ENCODE measurements at regions not wholly inside any gene's neighbourhood (a gene's known extent, or its start where the extent isn't known, plus 50 kb on each side); places are given as distances from the start of the nearest gene placed in this dataset.
"Not testable (repeated sequence)": the region's sequence is repeated elsewhere in the genome, so short reads cannot be mapped to it uniquely, and the experiment has no call there.

DNA sequence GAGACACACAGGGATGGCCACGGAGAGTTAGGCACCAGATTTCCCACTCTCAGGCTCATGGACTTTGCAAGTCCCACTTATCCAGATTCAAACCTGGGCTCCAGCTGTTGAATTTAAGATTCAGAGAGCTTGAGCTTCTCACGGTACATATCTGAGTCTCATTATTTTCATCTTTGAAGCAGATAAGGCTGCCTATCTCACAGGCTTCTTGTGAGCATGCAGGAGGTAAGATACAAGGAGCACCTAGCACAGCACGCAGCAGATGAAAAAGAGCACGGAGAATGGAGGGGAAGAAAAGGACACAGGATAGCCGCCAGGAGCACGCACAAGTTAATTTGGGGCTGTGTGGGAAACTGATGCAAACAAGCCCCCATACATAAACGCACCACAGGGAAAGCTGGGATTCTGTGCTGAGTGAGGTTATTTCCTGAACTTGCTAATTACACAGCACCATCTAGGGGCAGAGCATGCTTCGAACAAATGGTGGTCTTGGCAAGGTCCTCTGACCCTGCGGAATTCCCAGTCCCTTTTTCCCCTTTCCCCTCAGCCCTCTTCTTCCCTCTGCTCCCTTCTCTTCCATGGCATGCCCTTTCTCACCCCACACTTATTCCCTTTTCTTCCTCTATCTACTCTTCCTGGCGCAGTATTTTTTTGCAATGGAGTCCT lies 134.7 kb upstream of the VANGL1 start:
- H3K4me1 ChIP-seq, result no peaks in the 10 kb centered on the region
- peaks cover 0 to 25% (median 12%) of the 10 kb centered on the region in 8 donors for H3K9me3 ChIP-seq
- H3K27ac ChIP-seq, result no peak overlapping the region
- WGBS, 5 donors, result 41 to 50% (median 48%) methylated on average over 10 of the region's 10 CpGs
- intact Hi-C loops (cut with DNase I; ENCODE audit: low total_unique reads), result no loop called here
- DNase-seq, result no peak
- H3K27me3 ChIP-seq (replicated peaks in 1 of 7), result peaks cover 0 to 23% (median 0%) of the 10 kb centered on the region in 7 donors
- H3K36me3 ChIP-seq, result no peaks in the 10 kb centered on the region
- no peak for TF ChIP-seq POLR2AphosphoS5 (IDR thresholded peaks at IDR 0.05)
- no peak for TF ChIP-seq POLR2A (IDR thresholded peaks at IDR 0.05)
- TF ChIP-seq, protein P1, sequence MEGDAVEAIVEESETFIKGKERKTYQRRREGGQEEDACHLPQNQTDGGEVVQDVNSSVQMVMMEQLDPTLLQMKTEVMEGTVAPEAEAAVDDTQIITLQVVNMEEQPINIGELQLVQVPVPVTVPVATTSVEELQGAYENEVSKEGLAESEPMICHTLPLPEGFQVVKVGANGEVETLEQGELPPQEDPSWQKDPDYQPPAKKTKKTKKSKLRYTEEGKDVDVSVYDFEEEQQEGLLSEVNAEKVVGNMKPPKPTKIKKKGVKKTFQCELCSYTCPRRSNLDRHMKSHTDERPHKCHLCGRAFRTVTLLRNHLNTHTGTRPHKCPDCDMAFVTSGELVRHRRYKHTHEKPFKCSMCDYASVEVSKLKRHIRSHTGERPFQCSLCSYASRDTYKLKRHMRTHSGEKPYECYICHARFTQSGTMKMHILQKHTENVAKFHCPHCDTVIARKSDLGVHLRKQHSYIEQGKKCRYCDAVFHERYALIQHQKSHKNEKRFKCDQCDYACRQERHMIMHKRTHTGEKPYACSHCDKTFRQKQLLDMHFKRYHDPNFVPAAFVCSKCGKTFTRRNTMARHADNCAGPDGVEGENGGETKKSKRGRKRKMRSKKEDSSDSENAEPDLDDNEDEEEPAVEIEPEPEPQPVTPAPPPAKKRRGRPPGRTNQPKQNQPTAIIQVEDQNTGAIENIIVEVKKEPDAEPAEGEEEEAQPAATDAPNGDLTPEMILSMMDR (IDR thresholded peaks at IDR 0.05 in 8 of 11, conservative IDR thresholded peaks at IDR 0.05 in 3 of 11), result peak in 1 of 11 experiments; percentile 10
- no peak overlapping the region for H3K4me3 ChIP-seq

DNA sequence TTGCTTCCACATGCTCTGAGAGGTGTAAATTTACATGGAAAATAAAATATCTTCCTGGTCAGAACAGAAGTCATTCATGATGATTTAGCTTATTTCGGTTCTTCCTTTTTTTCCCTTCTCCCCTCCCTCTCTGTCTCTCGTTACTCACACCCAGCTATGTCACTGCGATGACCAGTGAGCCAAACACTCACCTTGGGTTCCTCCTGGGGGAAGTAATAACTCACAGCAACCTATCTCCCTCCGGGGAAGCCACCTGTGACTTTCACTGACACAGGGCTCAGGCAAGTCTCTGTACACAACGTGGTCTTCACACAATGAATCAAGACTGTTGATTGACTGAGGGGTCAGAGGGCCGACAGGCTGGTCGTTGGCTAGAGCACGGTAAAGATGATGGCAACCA lies 135.3 kb upstream of the VANGL1 start:
- Histone ChIP-seq H3K4me1 (no peaks in the 10 kb centered on the region), H3K27me3 (replicated peaks in 1 of 7) (peaks cover 0 to 23% (median 0%) of the 10 kb centered on the region in 7 donors), H3K27ac (no peak overlapping the region), H3K36me3 (no peaks in the 10 kb centered on the region), H3K4me3 (no peak overlapping the region), H3K9me3 (peaks cover 0 to 20% (median 7%) of the 10 kb centered on the region in 8 donors)
- 26 to 34% (median 27%) methylated on average over 5 to 8 of the region's 8 CpGs for WGBS, 5 donors
- TF ChIP-seq, protein P1 (IDR thresholded peaks at IDR 0.05 in 8 of 11, conservative IDR thresholded peaks at IDR 0.05 in 3 of 11), result no peak
- TF ChIP-seq POLR2A (IDR thresholded peaks at IDR 0.05), result no peak
- no peak for TF ChIP-seq POLR2AphosphoS5 (IDR thresholded peaks at IDR 0.05)
- intact Hi-C loops (cut with DNase I; ENCODE audit: low total_unique reads), result no loop called here
- DNase-seq, result no peak

DNA sequence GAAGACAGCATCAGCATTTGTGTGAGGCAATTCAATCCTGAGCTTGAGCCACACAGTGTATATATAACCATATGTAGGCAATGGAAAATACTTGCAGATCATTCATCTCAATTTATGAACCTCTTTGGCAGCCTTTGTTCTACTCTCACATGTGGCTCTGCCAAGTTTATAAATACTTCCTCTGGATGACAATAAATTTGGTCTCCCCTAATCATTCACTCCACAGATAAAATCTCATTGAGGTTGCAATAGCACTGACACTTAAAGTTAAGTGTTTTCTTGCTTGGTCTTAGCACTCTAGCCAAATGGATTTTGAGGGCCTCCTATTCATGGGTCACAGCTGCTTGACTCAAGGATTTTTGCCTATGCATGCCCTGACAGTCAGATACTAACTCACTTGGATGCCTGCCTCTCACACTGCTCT lies 136.6 kb upstream of the VANGL1 start:
- Histone ChIP-seq H3K27ac (no peak overlapping the region), H3K27me3 (replicated peaks in 1 of 7) (peaks cover 0 to 23% (median 0%) of the 10 kb centered on the region in 7 donors), H3K4me3 (no peak overlapping the region), H3K9me3 (peaks cover 0 to 9% (median 0%) of the 10 kb centered on the region in 8 donors), H3K4me1 (no peaks in the 10 kb centered on the region), H3K36me3 (no peaks in the 10 kb centered on the region)
- TF ChIP-seq, protein P1 (IDR thresholded peaks at IDR 0.05 in 8 of 11, conservative IDR thresholded peaks at IDR 0.05 in 3 of 11), result no peak
- TF ChIP-seq POLR2A (IDR thresholded peaks at IDR 0.05) (no peak), POLR2AphosphoS5 (IDR thresholded peaks at IDR 0.05) (no peak)
- DNase-seq, result no peak
- intact Hi-C loops (cut with DNase I; ENCODE audit: low total_unique reads), result no loop called here

DNA sequence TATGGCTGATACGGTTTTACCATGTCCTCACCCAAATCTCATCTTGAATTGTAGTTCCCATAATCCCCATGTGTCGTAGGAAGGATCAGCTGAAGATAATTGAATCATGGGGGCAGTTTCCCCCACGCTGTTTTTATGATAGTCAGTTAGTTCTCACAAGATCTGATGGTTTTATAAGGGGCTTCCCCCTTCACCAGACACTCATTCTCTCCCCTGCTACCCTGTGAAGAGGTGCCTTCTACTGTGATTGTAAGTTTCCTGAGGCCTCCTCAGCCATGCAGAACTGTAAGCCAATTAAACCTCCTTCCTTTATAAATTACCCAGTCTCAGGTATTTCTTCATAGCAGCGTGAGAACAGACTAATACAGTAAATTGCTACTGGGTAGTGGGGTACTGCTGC lies 139.6 kb upstream of the VANGL1 start:
- H3K4me1 ChIP-seq; H3K9me3 ChIP-seq; H3K4me3 ChIP-seq; H3K27me3 ChIP-seq (replicated peaks in 1 of 7); intact Hi-C loops (cut with DNase I; ENCODE audit: low total_unique reads); H3K27ac ChIP-seq; H3K36me3 ChIP-seq; DNase-seq: not testable (repeated sequence)
- WGBS, 5 donors, result 61 to 76% (median 64%) methylated on average over 4 of the region's 4 CpGs
